HepG2 (cell line): ENCODE measurements at regions not wholly inside any gene's neighbourhood (a gene's known extent, or its start where the extent isn't known, plus 50 kb on each side); places are given as distances from the start of the nearest gene placed in this dataset.

Experiments
- ATAC-seq: fragments of 200-7000 bp; cut with Tn5 transposase; 3 replicates; pipeline ENCODE4 v1.9.1; 2020; ENCODE audit warnings: mild to moderate bottlenecking, moderate library complexity
- BruUV-seq: library from RNA; stranded (reverse); fragments of 400-500 nt; replicated peaks from 2 replicates; lab custom pipeline; 2021; lab: Mats Ljungman, UMichigan
- CTCF ChIA-PET: fragments of 300-600 bp; formaldehyde crosslinking; extraction: SDS; loops from one replicate; lab custom pipeline; 2021; ENCODE audit warnings: low total read pairs, inconsistent platforms, low intra/inter-chr PET ratio; lab: Yijun Ruan, JAX
- POLR2A ChIA-PET: fragments of 350-600 bp; sonication (Branson Sonifier 250); formaldehyde crosslinking; loops from one replicate; lab custom pipeline; 2020; ENCODE audit warnings: antibody characterized with exemption, inconsistent platforms; lab: Yijun Ruan, JAX
- DNase-seq: peaks from one replicate; pipeline ENCODE4 v3.0.0-alpha.2; 2015; ENCODE audit warnings: low spot score
- FAIRE-seq: peaks from 3 replicates; lab custom pipeline; 2011; peaks lifted over from hg19 to GRCh38; lab: Jason Lieb, UNC
- H2AFZ ChIP-seq: one replicate; pipeline ENCODE4 v1.6.1; 2011; ENCODE audit warnings: low read length, inconsistent platforms
- H3K27ac ChIP-seq: fragments of 300-600 bp; 3 replicates; pipeline ENCODE4 v1.8.0; 2011; ENCODE audit warnings: mixed run types, mild to moderate bottlenecking, mixed read lengths, low read length, inconsistent platforms; ENCODE audit not compliant: insufficient read depth; ENCODE audit errors: extremely low read length
- H3K27me3 ChIP-seq, 2 experiments: fragments of 200-600 bp in 1 of 2; 2 replicates in 1 of 2; 3 replicates in 1 of 2; pipeline versions ENCODE4 v1.6.0 to v1.8.0; 2011; ENCODE audit warnings: low read length in 2 of 2, mild to moderate bottlenecking in 2 of 2, moderate library complexity in 2 of 2, inconsistent platforms in 1 of 2; ENCODE audit not compliant: insufficient read depth in 2 of 2, control insufficient read depth in 1 of 2
- H3K36me3 ChIP-seq, 2 experiments: fragments of 200-600 bp in 1 of 2; replicated peaks in 1 of 2; 2 replicates in 1 of 2; 3 replicates in 1 of 2; pipeline versions ENCODE4 v1.5.1 to v1.8.0; 2011; ENCODE audit warnings: low read length in 2 of 2, inconsistent platforms in 1 of 2; ENCODE audit not compliant: insufficient read depth in 2 of 2, control insufficient read depth in 1 of 2
- H3K4me1 ChIP-seq: 2 replicates; pipeline ENCODE4 v1.5.1; 2012; ENCODE audit warnings: low read length, inconsistent platforms; ENCODE audit not compliant: insufficient read depth
- H3K4me2 ChIP-seq: 2 replicates; pipeline ENCODE4 v1.6.0; 2011; ENCODE audit warnings: low read depth, low read length, inconsistent platforms
- H3K4me3 ChIP-seq, 3 experiments: fragments of 200-600 bp in 1 of 3; sonication (generic), shearing (Covaris generic) in 1 of 3; replicated peaks in 1 of 3; 2 replicates each; pipeline ENCODE4 v1.5.1; 2011 to 2016; ENCODE audit warnings: low read length in 3 of 3, inconsistent platforms in 2 of 3, low read depth in 2 of 3, mild to moderate bottlenecking in 2 of 3, control low read depth in 1 of 3, mixed read lengths in 1 of 3; ENCODE audit not compliant: insufficient read depth in 1 of 3
- H3K79me2 ChIP-seq: one replicate; pipeline ENCODE4 v1.6.1; 2011; ENCODE audit warnings: low read length, inconsistent platforms; ENCODE audit not compliant: insufficient read depth
- H3K9ac ChIP-seq: 2 replicates; pipeline ENCODE4 v1.6.0; 2011; ENCODE audit warnings: mild to moderate bottlenecking, low read depth, low read length, inconsistent platforms; ENCODE audit not compliant: insufficient read depth
- H3K9me3 ChIP-seq: 2 replicates; pipeline ENCODE4 v1.5.1; 2012; ENCODE audit warnings: mild to moderate bottlenecking, low read length
- H4K20me1 ChIP-seq: 2 replicates; pipeline ENCODE4 v1.6.0; 2011; ENCODE audit warnings: inconsistent platforms, mild to moderate bottlenecking, low read length, moderate library complexity; ENCODE audit not compliant: insufficient read depth
- DNMT1 ChIP-seq: sonication (generic); formaldehyde crosslinking; IDR thresholded peaks from 2 replicates; pipeline ENCODE4 v1.5.1; 2020; ENCODE audit warnings: mild to moderate bottlenecking, missing genetic modification reagents
- EZH2 ChIP-seq: conservative IDR thresholded peaks from 2 replicates; pipeline ENCODE4 v1.6.1; 2012; ENCODE audit warnings: mild to moderate bottlenecking, low read depth, low read length, moderate library complexity
- ISX ChIP-seq: sonication (generic); formaldehyde crosslinking; conservative IDR thresholded peaks from 2 replicates; pipeline ENCODE4 v1.5.0; 2020; ENCODE audit warnings: missing genetic modification reagents
- KAT7 ChIP-seq: IDR thresholded peaks from 2 replicates; pipeline ENCODE4 v1.6.1; 2018; ENCODE audit warnings: borderline replicate concordance, missing compliant biosample characterization
- MBNL3 ChIP-seq: fragments of 250-450 bp; sonication (Bioruptor Pico); conservative IDR thresholded peaks from 2 replicates; pipeline ENCODE4 v1.8.0; 2022; ENCODE audit warnings: mild to moderate bottlenecking, inconsistent platforms
- SRSF1 ChIP-seq: fragments of 200-400 bp; formaldehyde crosslinking; optimal IDR thresholded peaks from 2 replicates; pipeline ENCODE3; 2017; ENCODE audit warnings: mild to moderate bottlenecking, low read depth, low read length, moderate library complexity
- ZC3H4 ChIP-seq: sonication (generic); formaldehyde crosslinking; IDR thresholded peaks from 2 replicates; pipeline ENCODE4 v1.4.0; 2020; ENCODE audit warnings: missing genetic modification reagents, borderline replicate concordance
- ZNF260 ChIP-seq: sonication (generic); formaldehyde crosslinking; IDR thresholded peaks from 2 replicates; pipeline ENCODE4 v1.4.0; 2020; ENCODE audit warnings: missing genetic modification reagents, low read depth, mild to moderate bottlenecking, borderline replicate concordance
- ZNF766 ChIP-seq: sonication (generic); formaldehyde crosslinking; IDR thresholded peaks from 2 replicates; pipeline ENCODE4 v1.5.0; 2020; ENCODE audit warnings: missing genetic modification reagents, borderline replicate concordance
- WGBS: methylation state at CpG from one replicate; pipeline ENCODE4 v1.1.6; 2017; ENCODE audit warnings: low lambda C conversion rate; 5-methylcytosine and 5-hydroxymethylcytosine counted together
- in situ Hi-C: cut with HindIII; loops from 2 replicates; pipeline ENCODE4 v1.10.0; 2017; ENCODE audit warnings: low pct_unique_long_range_greater_than_20kb; ENCODE audit not compliant: extremely low pct_ligation_motif_present
- intact Hi-C: fragments of 100-400 bp; cut with micrococcal nuclease; formaldehyde crosslinking; loops from one replicate; pipeline ENCODE4 v1.10.0; 2022; ENCODE audit not compliant: unreplicated experiment
- TF ChIP-seq, protein P1 (sequence below): IDR thresholded peaks from 2 replicates; pipeline ENCODE4 v1.6.1; 2016; ENCODE audit warnings: missing biosample characterization, missing genetic modification reagents, low read depth
- TF ChIP-seq, protein P2 (sequence below): sonication (generic); formaldehyde crosslinking; IDR thresholded peaks from 2 replicates; pipeline ENCODE4 v1.5.0; 2020; ENCODE audit warnings: mild to moderate bottlenecking, missing genetic modification reagents

DNA sequence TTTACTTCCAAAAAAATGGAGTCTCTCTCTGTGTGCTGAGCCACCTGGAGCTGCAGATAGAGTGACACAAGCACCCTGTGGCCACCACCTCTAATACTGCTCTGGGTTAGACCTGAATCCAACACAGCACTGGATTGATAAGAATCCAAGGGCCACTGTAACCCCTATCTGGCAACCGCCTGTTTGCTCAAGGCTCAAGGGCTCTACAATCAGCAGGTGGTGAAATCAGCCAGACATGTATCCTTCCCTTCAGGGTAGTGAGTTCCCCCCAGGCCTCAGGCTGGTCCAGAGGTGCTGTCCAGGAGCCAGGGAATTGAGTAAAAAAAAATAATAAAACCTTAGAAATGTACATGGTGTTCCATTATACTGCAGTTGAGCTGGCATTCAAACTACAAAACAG, 509.0 kb downstream of the KIF4B start (continued):
- TF ChIP-seq, protein P1, sequence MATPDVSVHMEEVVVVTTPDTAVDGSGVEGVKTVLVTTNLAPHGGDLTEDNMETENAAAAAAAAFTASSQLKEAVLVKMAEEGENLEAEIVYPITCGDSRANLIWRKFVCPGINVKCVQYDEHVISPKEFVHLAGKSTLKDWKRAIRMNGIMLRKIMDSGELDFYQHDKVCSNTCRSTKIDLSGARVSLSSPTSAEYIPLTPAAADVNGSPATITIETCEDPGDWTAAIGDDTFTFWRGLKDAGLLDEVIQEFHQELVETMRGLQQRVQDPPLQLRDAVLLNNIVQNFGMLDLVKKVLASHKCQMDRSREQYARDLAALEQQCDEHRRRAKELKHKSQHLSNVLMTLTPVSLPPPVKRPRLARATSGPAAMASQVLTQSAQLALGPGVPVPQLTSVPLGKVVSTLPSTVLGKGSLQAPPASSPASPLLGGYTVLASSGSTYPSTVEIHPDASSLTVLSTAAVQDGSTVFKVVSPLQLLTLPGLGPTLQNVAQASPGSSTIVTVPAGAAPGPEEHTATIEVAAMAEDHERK = no peak
- TF ChIP-seq ISX = no peak

DNA sequence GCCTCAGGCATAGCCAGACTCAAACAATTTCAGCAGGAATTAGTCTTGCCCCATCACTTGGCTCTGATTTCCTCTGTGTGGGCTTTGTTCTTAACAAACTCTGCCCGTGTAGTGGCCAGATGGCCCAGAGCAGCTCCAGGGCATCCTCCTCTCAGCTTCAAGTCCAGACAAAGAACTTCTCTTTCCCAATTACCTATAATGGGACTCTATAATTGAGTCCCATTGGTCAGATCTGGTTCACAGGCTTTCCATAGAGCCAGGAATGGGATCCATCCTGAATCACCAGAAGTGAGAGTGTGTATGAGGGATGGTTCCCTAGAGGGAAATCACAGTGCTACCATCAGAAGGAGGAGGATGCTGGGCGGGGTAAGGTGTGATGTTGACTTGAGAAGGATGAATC, 515.8 kb downstream of the KIF4B start:
- Histone ChIP-seq H3K27ac (no peak overlapping the region), H4K20me1 (no peaks in the 10 kb centered on the region), H3K4me2 (no peak overlapping the region), H3K9me3 (no peaks in the 10 kb centered on the region), H3K4me1 (peaks cover 5% of the 10 kb centered on the region; the same call in 1 of the 2 replicates), H2AFZ (no peak overlapping the region), H3K79me2 (no peaks in the 10 kb centered on the region), H3K36me3 (no peaks in the 10 kb centered on the region), H3K4me3 (no peak overlapping the region), H3K27me3 (no peaks in the 10 kb centered on the region), H3K9ac (no peak overlapping the region)
- FAIRE-seq (no peak), ATAC-seq (no peak), DNase-seq (no peak)
- no TSS peak for BruUV-seq
- TF ChIP-seq ZNF260 (no peak), DNMT1 (CRISPR knock-in tag) (no peak), MBNL3 (CRISPR knock-in tag) (no peak), SRSF1 (no peak), EZH2 (no peak), ZC3H4 (CRISPR knock-in tag) (no peak), KAT7 (no peak), ZNF766 (no peak)
- TF ChIP-seq, protein P2, sequence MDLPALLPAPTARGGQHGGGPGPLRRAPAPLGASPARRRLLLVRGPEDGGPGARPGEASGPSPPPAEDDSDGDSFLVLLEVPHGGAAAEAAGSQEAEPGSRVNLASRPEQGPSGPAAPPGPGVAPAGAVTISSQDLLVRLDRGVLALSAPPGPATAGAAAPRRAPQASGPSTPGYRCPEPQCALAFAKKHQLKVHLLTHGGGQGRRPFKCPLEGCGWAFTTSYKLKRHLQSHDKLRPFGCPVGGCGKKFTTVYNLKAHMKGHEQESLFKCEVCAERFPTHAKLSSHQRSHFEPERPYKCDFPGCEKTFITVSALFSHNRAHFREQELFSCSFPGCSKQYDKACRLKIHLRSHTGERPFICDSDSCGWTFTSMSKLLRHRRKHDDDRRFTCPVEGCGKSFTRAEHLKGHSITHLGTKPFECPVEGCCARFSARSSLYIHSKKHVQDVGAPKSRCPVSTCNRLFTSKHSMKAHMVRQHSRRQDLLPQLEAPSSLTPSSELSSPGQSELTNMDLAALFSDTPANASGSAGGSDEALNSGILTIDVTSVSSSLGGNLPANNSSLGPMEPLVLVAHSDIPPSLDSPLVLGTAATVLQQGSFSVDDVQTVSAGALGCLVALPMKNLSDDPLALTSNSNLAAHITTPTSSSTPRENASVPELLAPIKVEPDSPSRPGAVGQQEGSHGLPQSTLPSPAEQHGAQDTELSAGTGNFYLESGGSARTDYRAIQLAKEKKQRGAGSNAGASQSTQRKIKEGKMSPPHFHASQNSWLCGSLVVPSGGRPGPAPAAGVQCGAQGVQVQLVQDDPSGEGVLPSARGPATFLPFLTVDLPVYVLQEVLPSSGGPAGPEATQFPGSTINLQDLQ (CRISPR knock-in tag) = no peak
- POLR2A ChIA-PET = no interaction called here
- 0% methylated on average over 2 of the region's 2 CpGs for WGBS
- in situ Hi-C loops (no loop called here), intact Hi-C loops (no loop called here)
- CTCF ChIA-PET = no interaction called here
